Suprapubic skin (tissue), 4 donors: ENCODE measurements at regions not wholly inside any gene's neighbourhood (a gene's known extent, or its start where the extent isn't known, plus 50 kb on each side); places are given as distances from the start of the nearest gene placed in this dataset.

ENCODE experiments used
- EP300 ChIP-seq: sonication (generic); formaldehyde crosslinking; IDR thresholded peaks from one replicate; pipeline ENCODE4 v1.6.1; 2017; ENCODE audit warnings: antibody characterized with exemption
- POLR2A ChIP-seq, 2 donors: fragments of 450-650 bp; IDR thresholded peaks; one replicate each; pipeline ENCODE4 v1.6.1; 2017; ENCODE audit warnings: antibody characterized with exemption in 2 of 2, mild to moderate bottlenecking in 2 of 2, moderate library complexity in 2 of 2
- POLR2AphosphoS5 ChIP-seq, 3 donors: sonication (generic); formaldehyde crosslinking; IDR thresholded peaks; one replicate each; pipeline ENCODE4 v1.6.1; 2017; ENCODE audit warnings: antibody characterized with exemption in 3 of 3
- TF ChIP-seq, protein P1 (sequence below), 2 donors: fragments of 200-600 bp in 1 of 2; fragments of 450-650 bp in 1 of 2; sonication (generic) in 1 of 2; IDR thresholded peaks; one replicate each; pipeline ENCODE4 v1.5.1; 2016 to 2019; ENCODE audit warnings: antibody characterized with exemption in 2 of 2, mild to moderate bottlenecking in 1 of 2, moderate library complexity in 1 of 2

DNA sequence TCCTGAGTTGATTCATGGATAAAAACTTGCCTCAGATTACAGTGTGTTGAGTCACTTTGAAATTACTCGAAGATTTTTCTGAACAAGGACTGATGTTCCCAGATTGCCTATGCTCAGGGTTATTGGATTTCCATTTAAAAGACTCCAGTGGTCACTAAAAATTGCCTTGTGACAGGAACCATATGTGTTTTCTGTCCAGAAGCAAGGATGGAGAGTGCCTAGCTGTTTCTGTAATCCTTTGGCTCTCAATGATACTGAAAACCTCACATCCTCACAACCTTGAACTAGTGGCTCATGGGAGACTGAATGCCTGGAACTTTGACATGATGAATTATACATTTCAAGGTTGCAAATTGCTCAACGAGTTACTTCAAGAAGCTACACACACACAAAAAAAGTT lies 1271.8 kb downstream of the BRINP3 start:
- TF ChIP-seq, protein P1, sequence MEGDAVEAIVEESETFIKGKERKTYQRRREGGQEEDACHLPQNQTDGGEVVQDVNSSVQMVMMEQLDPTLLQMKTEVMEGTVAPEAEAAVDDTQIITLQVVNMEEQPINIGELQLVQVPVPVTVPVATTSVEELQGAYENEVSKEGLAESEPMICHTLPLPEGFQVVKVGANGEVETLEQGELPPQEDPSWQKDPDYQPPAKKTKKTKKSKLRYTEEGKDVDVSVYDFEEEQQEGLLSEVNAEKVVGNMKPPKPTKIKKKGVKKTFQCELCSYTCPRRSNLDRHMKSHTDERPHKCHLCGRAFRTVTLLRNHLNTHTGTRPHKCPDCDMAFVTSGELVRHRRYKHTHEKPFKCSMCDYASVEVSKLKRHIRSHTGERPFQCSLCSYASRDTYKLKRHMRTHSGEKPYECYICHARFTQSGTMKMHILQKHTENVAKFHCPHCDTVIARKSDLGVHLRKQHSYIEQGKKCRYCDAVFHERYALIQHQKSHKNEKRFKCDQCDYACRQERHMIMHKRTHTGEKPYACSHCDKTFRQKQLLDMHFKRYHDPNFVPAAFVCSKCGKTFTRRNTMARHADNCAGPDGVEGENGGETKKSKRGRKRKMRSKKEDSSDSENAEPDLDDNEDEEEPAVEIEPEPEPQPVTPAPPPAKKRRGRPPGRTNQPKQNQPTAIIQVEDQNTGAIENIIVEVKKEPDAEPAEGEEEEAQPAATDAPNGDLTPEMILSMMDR (IDR thresholded peaks at IDR 0.05) = no peak
- TF ChIP-seq POLR2A (IDR thresholded peaks at IDR 0.05) = no peak
- TF ChIP-seq POLR2AphosphoS5 (IDR thresholded peaks at IDR 0.05) = no peak
- TF ChIP-seq EP300 = no peak
